ENCODE measurements at regions not wholly inside any gene's neighbourhood (a gene's known extent, or its start where the extent isn't known, plus 50 kb on each side); places are given as distances from the start of the nearest gene placed in this dataset.

GRCh38 chr9:12094046-12094445, 599.1 kb upstream of the TYRP1 start:
- TF ChIP-seq CTCF (IDR thresholded peaks at IDR 0.05 in 4 of 5, conservative IDR thresholded peaks at IDR 0.05 in 1 of 5) (no peak), POLR2A (IDR thresholded peaks at IDR 0.05) (no peak)
